ENCODE measurements at regions not wholly inside any gene's neighbourhood (a gene's known extent, or its start where the extent isn't known, plus 50 kb on each side); places are given as distances from the start of the nearest gene placed in this dataset.
"Not testable (repeated sequence)": the region's sequence is repeated elsewhere in the genome, so short reads cannot be mapped to it uniquely, and the experiment has no call there.

- not testable (repeated sequence) for H3K27ac ChIP-seq (ENCODE audit: low read depth, low read length); H3K4me1 ChIP-seq (ENCODE audit: control insufficient read depth in 5 of 5, insufficient read depth in 5 of 5, low read length in 5 of 5); H3K9me3 ChIP-seq (ENCODE audit: control insufficient read depth in 5 of 5, low read length in 5 of 5); H3K9ac ChIP-seq (ENCODE audit: low read length in 5 of 5); H3K4me3 ChIP-seq (ENCODE audit: low read depth in 1 of 5, low read length in 5 of 5); H3K27me3 ChIP-seq (ENCODE audit: control insufficient read depth in 5 of 5, insufficient read depth in 4 of 5, low read length in 5 of 5); H3K36me3 ChIP-seq (ENCODE audit: control insufficient read depth in 5 of 5, insufficient read depth in 5 of 5, low read length in 5 of 5)
Observed at GRCh38 chr5:34261020-34261419, 218.0 kb upstream of the C1QTNF3 start.

- not testable (repeated sequence) for H3K9ac ChIP-seq (ENCODE audit: low read length in 5 of 5); H3K9me3 ChIP-seq (ENCODE audit: control insufficient read depth in 5 of 5, low read length in 5 of 5); H3K4me1 ChIP-seq (ENCODE audit: control insufficient read depth in 5 of 5, insufficient read depth in 5 of 5, low read length in 5 of 5); H3K4me3 ChIP-seq (ENCODE audit: low read depth in 1 of 5, low read length in 5 of 5); H3K27me3 ChIP-seq (ENCODE audit: control insufficient read depth in 5 of 5, insufficient read depth in 4 of 5, low read length in 5 of 5); H3K27ac ChIP-seq (ENCODE audit: low read depth, low read length); H3K36me3 ChIP-seq (ENCODE audit: control insufficient read depth in 5 of 5, insufficient read depth in 5 of 5, low read length in 5 of 5)
Observed at GRCh38 chr5:34266151-34266550, 223.1 kb upstream of the C1QTNF3 start.

- not testable (repeated sequence) for H3K27ac ChIP-seq (ENCODE audit: low read depth, low read length); H3K4me1 ChIP-seq (ENCODE audit: control insufficient read depth in 5 of 5, insufficient read depth in 5 of 5, low read length in 5 of 5); H3K27me3 ChIP-seq (ENCODE audit: control insufficient read depth in 5 of 5, insufficient read depth in 4 of 5, low read length in 5 of 5); H3K4me3 ChIP-seq (ENCODE audit: low read depth in 1 of 5, low read length in 5 of 5); H3K9ac ChIP-seq (ENCODE audit: low read length in 5 of 5); H3K9me3 ChIP-seq (ENCODE audit: control insufficient read depth in 5 of 5, low read length in 5 of 5); H3K36me3 ChIP-seq (ENCODE audit: control insufficient read depth in 5 of 5, insufficient read depth in 5 of 5, low read length in 5 of 5)
Observed at GRCh38 chr5:34296759-34297158, 253.7 kb upstream of the C1QTNF3 start.

- H3K27me3 ChIP-seq (ENCODE audit: control insufficient read depth in 5 of 5, insufficient read depth in 4 of 5, low read length in 5 of 5); H3K27ac ChIP-seq (ENCODE audit: low read depth, low read length); H3K9me3 ChIP-seq (ENCODE audit: control insufficient read depth in 5 of 5, low read length in 5 of 5); H3K9ac ChIP-seq (ENCODE audit: low read length in 5 of 5); H3K4me3 ChIP-seq (ENCODE audit: low read depth in 1 of 5, low read length in 5 of 5); H3K36me3 ChIP-seq (ENCODE audit: control insufficient read depth in 5 of 5, insufficient read depth in 5 of 5, low read length in 5 of 5); H3K4me1 ChIP-seq (ENCODE audit: control insufficient read depth in 5 of 5, insufficient read depth in 5 of 5, low read length in 5 of 5): not testable (repeated sequence)
Observed at GRCh38 chr5:34329201-34329600, 286.2 kb upstream of the C1QTNF3 start.

GRCh38 chr5:34329611-34330108 lies 286.6 kb upstream of the C1QTNF3 start:
- not testable (repeated sequence) for H3K27me3 ChIP-seq (ENCODE audit: control insufficient read depth in 5 of 5, insufficient read depth in 4 of 5, low read length in 5 of 5); H3K4me1 ChIP-seq (ENCODE audit: control insufficient read depth in 5 of 5, insufficient read depth in 5 of 5, low read length in 5 of 5); H3K4me3 ChIP-seq (ENCODE audit: low read depth in 1 of 5, low read length in 5 of 5); H3K27ac ChIP-seq (ENCODE audit: low read depth, low read length); H3K9ac ChIP-seq (ENCODE audit: low read length in 5 of 5); H3K9me3 ChIP-seq (ENCODE audit: control insufficient read depth in 5 of 5, low read length in 5 of 5); H3K36me3 ChIP-seq (ENCODE audit: control insufficient read depth in 5 of 5, insufficient read depth in 5 of 5, low read length in 5 of 5)

GRCh38 chr5:34331928-34332454 lies 289.0 kb upstream of the C1QTNF3 start:
- H3K36me3 ChIP-seq (ENCODE audit: control insufficient read depth in 5 of 5, insufficient read depth in 5 of 5, low read length in 5 of 5), result not testable (repeated sequence)

GRCh38 chr5:34339408-34340001 lies 296.5 kb upstream of the C1QTNF3 start:
- not testable (repeated sequence) for H3K9ac ChIP-seq (ENCODE audit: low read length in 5 of 5); H3K9me3 ChIP-seq (ENCODE audit: control insufficient read depth in 5 of 5, low read length in 5 of 5); H3K4me1 ChIP-seq (ENCODE audit: control insufficient read depth in 5 of 5, insufficient read depth in 5 of 5, low read length in 5 of 5); H3K27ac ChIP-seq (ENCODE audit: low read depth, low read length); H3K27me3 ChIP-seq (ENCODE audit: control insufficient read depth in 5 of 5, insufficient read depth in 4 of 5, low read length in 5 of 5); H3K36me3 ChIP-seq (ENCODE audit: control insufficient read depth in 5 of 5, insufficient read depth in 5 of 5, low read length in 5 of 5); H3K4me3 ChIP-seq (ENCODE audit: low read depth in 1 of 5, low read length in 5 of 5)

More at GRCh38 chr5:34331928-34332454, 289.0 kb upstream of the C1QTNF3 start:
- H3K9me3 ChIP-seq (ENCODE audit: control insufficient read depth in 5 of 5, low read length in 5 of 5); H3K9ac ChIP-seq (ENCODE audit: low read length in 5 of 5); H3K27ac ChIP-seq (ENCODE audit: low read depth, low read length); H3K4me3 ChIP-seq (ENCODE audit: low read depth in 1 of 5, low read length in 5 of 5); H3K4me1 ChIP-seq (ENCODE audit: control insufficient read depth in 5 of 5, insufficient read depth in 5 of 5, low read length in 5 of 5); H3K27me3 ChIP-seq (ENCODE audit: control insufficient read depth in 5 of 5, insufficient read depth in 4 of 5, low read length in 5 of 5): not testable (repeated sequence)

- not testable (repeated sequence) for H3K27me3 ChIP-seq (ENCODE audit: control insufficient read depth in 5 of 5, insufficient read depth in 4 of 5, low read length in 5 of 5); H3K9ac ChIP-seq (ENCODE audit: low read length in 5 of 5); H3K4me1 ChIP-seq (ENCODE audit: control insufficient read depth in 5 of 5, insufficient read depth in 5 of 5, low read length in 5 of 5); H3K36me3 ChIP-seq (ENCODE audit: control insufficient read depth in 5 of 5, insufficient read depth in 5 of 5, low read length in 5 of 5); H3K9me3 ChIP-seq (ENCODE audit: control insufficient read depth in 5 of 5, low read length in 5 of 5); H3K4me3 ChIP-seq (ENCODE audit: low read depth in 1 of 5, low read length in 5 of 5); H3K27ac ChIP-seq (ENCODE audit: low read depth, low read length)
Observed at GRCh38 chr5:34354440-34354839, 301.7 kb upstream of the RAI14 start.

- H3K9me3 ChIP-seq (ENCODE audit: control insufficient read depth in 5 of 5, low read length in 5 of 5); H3K4me1 ChIP-seq (ENCODE audit: control insufficient read depth in 5 of 5, insufficient read depth in 5 of 5, low read length in 5 of 5); H3K27ac ChIP-seq (ENCODE audit: low read depth, low read length); H3K9ac ChIP-seq (ENCODE audit: low read length in 5 of 5); H3K36me3 ChIP-seq (ENCODE audit: control insufficient read depth in 5 of 5, insufficient read depth in 5 of 5, low read length in 5 of 5); H3K27me3 ChIP-seq (ENCODE audit: control insufficient read depth in 5 of 5, insufficient read depth in 4 of 5, low read length in 5 of 5); H3K4me3 ChIP-seq (ENCODE audit: low read depth in 1 of 5, low read length in 5 of 5): not testable (repeated sequence)
Observed at GRCh38 chr5:34371417-34371816, 284.7 kb upstream of the RAI14 start.

GRCh38 chr5:34371817-34372216 lies 284.3 kb upstream of the RAI14 start:
- H3K4me3 ChIP-seq (ENCODE audit: low read depth in 1 of 5, low read length in 5 of 5); H3K27me3 ChIP-seq (ENCODE audit: control insufficient read depth in 5 of 5, insufficient read depth in 4 of 5, low read length in 5 of 5); H3K9me3 ChIP-seq (ENCODE audit: control insufficient read depth in 5 of 5, low read length in 5 of 5); H3K36me3 ChIP-seq (ENCODE audit: control insufficient read depth in 5 of 5, insufficient read depth in 5 of 5, low read length in 5 of 5); H3K4me1 ChIP-seq (ENCODE audit: control insufficient read depth in 5 of 5, insufficient read depth in 5 of 5, low read length in 5 of 5); H3K9ac ChIP-seq (ENCODE audit: low read length in 5 of 5); H3K27ac ChIP-seq (ENCODE audit: low read depth, low read length): not testable (repeated sequence)

- not testable (repeated sequence) for H3K27ac ChIP-seq (ENCODE audit: low read depth, low read length); H3K27me3 ChIP-seq (ENCODE audit: control insufficient read depth in 5 of 5, insufficient read depth in 4 of 5, low read length in 5 of 5)
Observed at GRCh38 chr5:34372739-34373138, 283.4 kb upstream of the RAI14 start.

More at GRCh38 chr5:34372739-34373138, 283.4 kb upstream of the RAI14 start:
- not testable (repeated sequence) for H3K4me3 ChIP-seq (ENCODE audit: low read depth in 1 of 5, low read length in 5 of 5); H3K9me3 ChIP-seq (ENCODE audit: control insufficient read depth in 5 of 5, low read length in 5 of 5); H3K36me3 ChIP-seq (ENCODE audit: control insufficient read depth in 5 of 5, insufficient read depth in 5 of 5, low read length in 5 of 5); H3K4me1 ChIP-seq (ENCODE audit: control insufficient read depth in 5 of 5, insufficient read depth in 5 of 5, low read length in 5 of 5); H3K9ac ChIP-seq (ENCODE audit: low read length in 5 of 5)
